ENCODE measurements at regions not wholly inside any gene's neighbourhood (a gene's known extent, or its start where the extent isn't known, plus 50 kb on each side); places are given as distances from the start of the nearest gene placed in this dataset.

DNA sequence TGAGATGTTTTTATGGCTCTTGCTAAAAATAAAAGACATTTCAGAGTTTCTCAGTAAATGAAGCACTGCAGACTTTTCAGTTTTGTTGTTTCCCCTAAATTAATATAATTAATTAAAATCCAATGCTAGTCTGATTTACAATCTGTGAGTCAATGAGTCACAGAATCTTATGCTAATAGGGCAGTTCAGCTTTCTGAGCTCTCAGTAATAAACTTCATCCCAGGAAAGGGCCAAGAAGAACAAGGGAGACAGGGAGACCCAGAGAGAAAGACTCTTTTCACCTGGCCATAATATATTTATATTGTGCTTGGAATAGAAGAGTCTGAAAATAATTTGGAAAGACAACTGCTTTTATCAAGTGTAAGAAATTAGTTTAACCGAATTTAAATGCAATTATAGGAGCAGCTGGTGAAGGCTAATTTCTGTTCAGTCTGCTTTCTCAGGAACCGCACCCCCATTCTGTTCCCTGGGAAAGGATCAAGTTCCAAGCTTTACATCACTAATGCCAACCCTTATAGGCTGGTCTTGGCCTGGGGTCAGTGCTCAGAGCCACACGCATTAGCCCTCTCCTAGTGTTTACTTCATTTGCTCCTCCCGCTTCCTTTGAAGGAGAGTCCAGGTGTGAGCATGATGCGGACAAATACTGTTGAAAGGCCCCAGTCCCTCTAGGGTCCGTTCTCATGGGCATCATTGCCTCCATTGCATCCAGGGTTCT, 145.6 kb downstream of the ZBTB18 start:
- DNase-seq (no peak), ATAC-seq (ENCODE audit: poor library complexity) (no peak)
- intact Hi-C loops (cut with DNase I, micrococcal nuclease) = no loop called here
- H3K4me3 ChIP-seq (ENCODE audit: low read length) = no peak overlapping the region
- POLR2A ChIA-PET = no interaction called here
- Mint-ChIP-seq H3K4me3 (no peak overlapping the region), H3K27ac (no peak overlapping the region), H3K9me3 (no peaks in the 10 kb centered on the region), H3K4me1 (ENCODE audit: low read depth) (no peaks in the 10 kb centered on the region), H3K36me3 (ENCODE audit: low read depth) (no peaks in the 10 kb centered on the region), H3K27me3 (no peaks in the 10 kb centered on the region)
- no peaks in the 10 kb centered on the region for H3K4me1 ChIP-seq (ENCODE audit: insufficient read depth, low read length)
- TF ChIP-seq, protein P1, sequence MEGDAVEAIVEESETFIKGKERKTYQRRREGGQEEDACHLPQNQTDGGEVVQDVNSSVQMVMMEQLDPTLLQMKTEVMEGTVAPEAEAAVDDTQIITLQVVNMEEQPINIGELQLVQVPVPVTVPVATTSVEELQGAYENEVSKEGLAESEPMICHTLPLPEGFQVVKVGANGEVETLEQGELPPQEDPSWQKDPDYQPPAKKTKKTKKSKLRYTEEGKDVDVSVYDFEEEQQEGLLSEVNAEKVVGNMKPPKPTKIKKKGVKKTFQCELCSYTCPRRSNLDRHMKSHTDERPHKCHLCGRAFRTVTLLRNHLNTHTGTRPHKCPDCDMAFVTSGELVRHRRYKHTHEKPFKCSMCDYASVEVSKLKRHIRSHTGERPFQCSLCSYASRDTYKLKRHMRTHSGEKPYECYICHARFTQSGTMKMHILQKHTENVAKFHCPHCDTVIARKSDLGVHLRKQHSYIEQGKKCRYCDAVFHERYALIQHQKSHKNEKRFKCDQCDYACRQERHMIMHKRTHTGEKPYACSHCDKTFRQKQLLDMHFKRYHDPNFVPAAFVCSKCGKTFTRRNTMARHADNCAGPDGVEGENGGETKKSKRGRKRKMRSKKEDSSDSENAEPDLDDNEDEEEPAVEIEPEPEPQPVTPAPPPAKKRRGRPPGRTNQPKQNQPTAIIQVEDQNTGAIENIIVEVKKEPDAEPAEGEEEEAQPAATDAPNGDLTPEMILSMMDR (IDR thresholded peaks at IDR 0.05) = no peak
- no peaks in the 10 kb centered on the region for H3K9me3 ChIP-seq (ENCODE audit: control insufficient read depth in 1 of 2, insufficient read depth in 1 of 2, low read length in 2 of 2)
- no peak overlapping the region for H3K27ac ChIP-seq (ENCODE audit: low read depth in 1 of 2, low read length in 2 of 2)
- no peaks in the 10 kb centered on the region for H3K36me3 ChIP-seq (ENCODE audit: insufficient read depth, low read length)
- H3K27me3 ChIP-seq (ENCODE audit: control insufficient read depth in 1 of 2, insufficient read depth in 2 of 2, low read length in 2 of 2) = no peaks in the 10 kb centered on the region
- CTCF ChIA-PET = no interaction called here

DNA sequence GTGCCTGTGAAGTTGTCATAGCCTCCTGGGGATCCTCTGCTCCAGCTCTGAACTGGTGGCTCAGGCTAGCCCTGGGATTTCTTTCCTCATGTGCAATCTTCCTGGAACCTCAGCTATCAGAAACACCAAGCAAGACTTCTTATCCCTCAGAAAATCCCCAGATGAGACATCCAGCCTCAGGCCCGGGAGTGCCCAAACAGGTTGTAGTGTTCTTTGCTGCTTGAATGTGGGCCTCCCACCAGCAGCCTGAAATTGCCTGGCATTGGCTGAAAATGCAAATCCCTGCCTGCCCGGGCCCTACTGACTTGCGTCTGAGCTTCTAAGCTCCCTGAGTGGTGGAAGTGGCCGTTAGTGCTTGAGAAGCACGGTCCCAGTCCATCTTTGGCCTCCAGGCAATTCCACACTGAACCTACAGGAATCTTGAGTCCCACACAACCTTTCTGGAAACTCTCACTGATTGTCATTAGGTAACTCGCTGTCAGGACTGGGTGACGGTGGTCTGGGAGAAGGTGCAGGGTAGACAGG, 146.8 kb downstream of the ZBTB18 start:
- no peaks in the 10 kb centered on the region for H3K36me3 Mint-ChIP-seq (ENCODE audit: low read depth)
- CTCF ChIA-PET = no interaction called here
- no peak overlapping the region for H3K4me3 Mint-ChIP-seq

DNA sequence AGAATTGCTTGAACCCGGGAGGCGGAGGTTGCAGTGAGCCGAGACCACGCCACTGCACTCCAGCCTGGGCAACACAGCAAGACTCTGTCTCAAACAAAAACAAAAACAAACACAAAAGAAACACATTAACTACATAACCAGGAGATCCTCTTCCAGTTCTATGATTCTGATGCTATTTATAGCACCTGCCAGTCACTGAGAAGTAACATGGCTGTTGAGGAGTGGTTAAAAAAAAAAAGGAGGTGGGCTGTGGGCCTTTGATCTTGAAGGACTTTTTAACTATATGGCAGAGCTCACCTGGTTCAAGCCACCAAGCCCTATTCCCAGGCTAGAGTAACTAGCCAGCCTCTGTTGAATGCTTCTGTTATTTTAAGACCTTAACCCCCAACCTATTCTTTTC, 148.8 kb downstream of the ZBTB18 start:
- Histone ChIP-seq H3K27ac (ENCODE audit: low read depth in 1 of 2, low read length in 2 of 2) (no peak overlapping the region), H3K4me1 (ENCODE audit: insufficient read depth, low read length) (no peaks in the 10 kb centered on the region), H3K4me3 (ENCODE audit: low read length) (no peak overlapping the region), H3K36me3 (ENCODE audit: insufficient read depth, low read length) (no peaks in the 10 kb centered on the region), H3K9me3 (ENCODE audit: control insufficient read depth in 1 of 2, insufficient read depth in 1 of 2, low read length in 2 of 2) (no peaks in the 10 kb centered on the region), H3K27me3 (ENCODE audit: control insufficient read depth in 1 of 2, insufficient read depth in 2 of 2, low read length in 2 of 2) (no peaks in the 10 kb centered on the region)
- intact Hi-C loops (cut with DNase I, micrococcal nuclease) = no loop called here
- POLR2A ChIA-PET = no interaction called here
- Mint-ChIP-seq H3K4me3 (no peak overlapping the region), H3K27ac (no peak overlapping the region), H3K36me3 (ENCODE audit: low read depth) (no peaks in the 10 kb centered on the region), H3K4me1 (ENCODE audit: low read depth) (no peaks in the 10 kb centered on the region), H3K27me3 (no peaks in the 10 kb centered on the region), H3K9me3 (no peaks in the 10 kb centered on the region)
- TF ChIP-seq, protein P1 (IDR thresholded peaks at IDR 0.05) = no peak
- DNase-seq (no peak), ATAC-seq (ENCODE audit: poor library complexity) (no peak)
- CTCF ChIA-PET = no interaction called here

More for the DNA sequence above, 146.8 kb downstream of the ZBTB18 start:
- no peak overlapping the region for H3K27ac Mint-ChIP-seq
- POLR2A ChIA-PET = no interaction called here
- no peaks in the 10 kb centered on the region for H3K27me3 ChIP-seq (ENCODE audit: control insufficient read depth in 1 of 2, insufficient read depth in 2 of 2, low read length in 2 of 2)
- ATAC-seq (ENCODE audit: poor library complexity) (no peak), DNase-seq (no peak)
- no peak overlapping the region for H3K4me3 ChIP-seq (ENCODE audit: low read length)
- TF ChIP-seq, protein P1 (IDR thresholded peaks at IDR 0.05) = no peak
- no peaks in the 10 kb centered on the region for H3K9me3 ChIP-seq (ENCODE audit: control insufficient read depth in 1 of 2, insufficient read depth in 1 of 2, low read length in 2 of 2)
- no peak overlapping the region for H3K27ac ChIP-seq (ENCODE audit: low read depth in 1 of 2, low read length in 2 of 2)
- H3K9me3 Mint-ChIP-seq = no peaks in the 10 kb centered on the region
- intact Hi-C loops (cut with DNase I, micrococcal nuclease) = no loop called here
- no peaks in the 10 kb centered on the region for H3K27me3 Mint-ChIP-seq
- no peaks in the 10 kb centered on the region for H3K4me1 ChIP-seq (ENCODE audit: insufficient read depth, low read length)
- H3K4me1 Mint-ChIP-seq (ENCODE audit: low read depth) = no peaks in the 10 kb centered on the region
- no peaks in the 10 kb centered on the region for H3K36me3 ChIP-seq (ENCODE audit: insufficient read depth, low read length)

All from CD4-positive, alpha-beta T cell (primary cell).